ENCODE measurements at regions not wholly inside any gene's neighbourhood (a gene's known extent, or its start where the extent isn't known, plus 50 kb on each side); places are given as distances from the start of the nearest gene placed in this dataset.

GRCh38 chr2:215527736-215528135 lies 91.9 kb upstream of the FN1 start:
- Mint-ChIP-seq H3K27me3 (ENCODE audit: low read depth) (no peaks in the 10 kb centered on the region), H3K4me1 (no peaks in the 10 kb centered on the region), H3K27ac (no peak overlapping the region), H3K36me3 (0 out of 2 replicates have a peak, but pooled peaks cover 5% of the 10 kb centered on the region), H3K4me3 (no peak overlapping the region), H3K9me3 (peaks cover 12% of the 10 kb centered on the region)
- ATAC-seq = no peak
- CTCF ChIA-PET = no interaction called here
- POLR2A ChIA-PET = no interaction called here
- no peak for DNase-seq (ENCODE audit: low spot score)
- TF ChIP-seq FOXP4 (CRISPR knock-in tag; IDR thresholded peaks at IDR 0.05) (no peak), ZNF396 (CRISPR knock-in tag; IDR thresholded peaks at IDR 0.05; ENCODE audit: borderline replicate concordance) (no peak)

- ATAC-seq = no peak
- CTCF ChIA-PET = no interaction called here
- no peaks in the 10 kb centered on the region for H3K36me3 Mint-ChIP-seq
- H3K9me3 Mint-ChIP-seq = 0 out of 2 replicates have a peak, but pooled peaks cover 7% of the 10 kb centered on the region
- no peak overlapping the region for H3K4me3 Mint-ChIP-seq
- no peak for DNase-seq (ENCODE audit: low spot score)
- no peak overlapping the region for H3K27ac Mint-ChIP-seq
- POLR2A ChIA-PET = no interaction called here
- H3K4me1 Mint-ChIP-seq = no peaks in the 10 kb centered on the region
- H3K27me3 Mint-ChIP-seq (ENCODE audit: low read depth) = no peaks in the 10 kb centered on the region
- no peak for TF ChIP-seq MYBL2 (CRISPR knock-in tag; IDR thresholded peaks at IDR 0.05)
- TF ChIP-seq, protein P1, sequence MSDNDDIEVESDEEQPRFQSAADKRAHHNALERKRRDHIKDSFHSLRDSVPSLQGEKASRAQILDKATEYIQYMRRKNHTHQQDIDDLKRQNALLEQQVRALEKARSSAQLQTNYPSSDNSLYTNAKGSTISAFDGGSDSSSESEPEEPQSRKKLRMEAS (CRISPR knock-in tag; IDR thresholded peaks at IDR 0.05) = no peak
- TF ChIP-seq, protein P2, sequence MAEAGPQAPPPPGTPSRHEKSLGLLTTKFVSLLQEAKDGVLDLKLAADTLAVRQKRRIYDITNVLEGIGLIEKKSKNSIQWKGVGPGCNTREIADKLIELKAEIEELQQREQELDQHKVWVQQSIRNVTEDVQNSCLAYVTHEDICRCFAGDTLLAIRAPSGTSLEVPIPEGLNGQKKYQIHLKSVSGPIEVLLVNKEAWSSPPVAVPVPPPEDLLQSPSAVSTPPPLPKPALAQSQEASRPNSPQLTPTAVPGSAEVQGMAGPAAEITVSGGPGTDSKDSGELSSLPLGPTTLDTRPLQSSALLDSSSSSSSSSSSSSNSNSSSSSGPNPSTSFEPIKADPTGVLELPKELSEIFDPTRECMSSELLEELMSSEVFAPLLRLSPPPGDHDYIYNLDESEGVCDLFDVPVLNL (CRISPR knock-in tag; IDR thresholded peaks at IDR 0.05; ENCODE audit: borderline replicate concordance, low read depth) = no peak
- TF ChIP-seq, protein P3, sequence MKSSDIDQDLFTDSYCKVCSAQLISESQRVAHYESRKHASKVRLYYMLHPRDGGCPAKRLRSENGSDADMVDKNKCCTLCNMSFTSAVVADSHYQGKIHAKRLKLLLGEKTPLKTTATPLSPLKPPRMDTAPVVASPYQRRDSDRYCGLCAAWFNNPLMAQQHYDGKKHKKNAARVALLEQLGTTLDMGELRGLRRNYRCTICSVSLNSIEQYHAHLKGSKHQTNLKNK (CRISPR knock-in tag; IDR thresholded peaks at IDR 0.05) = no peak
- TF ChIP-seq, protein P4, sequence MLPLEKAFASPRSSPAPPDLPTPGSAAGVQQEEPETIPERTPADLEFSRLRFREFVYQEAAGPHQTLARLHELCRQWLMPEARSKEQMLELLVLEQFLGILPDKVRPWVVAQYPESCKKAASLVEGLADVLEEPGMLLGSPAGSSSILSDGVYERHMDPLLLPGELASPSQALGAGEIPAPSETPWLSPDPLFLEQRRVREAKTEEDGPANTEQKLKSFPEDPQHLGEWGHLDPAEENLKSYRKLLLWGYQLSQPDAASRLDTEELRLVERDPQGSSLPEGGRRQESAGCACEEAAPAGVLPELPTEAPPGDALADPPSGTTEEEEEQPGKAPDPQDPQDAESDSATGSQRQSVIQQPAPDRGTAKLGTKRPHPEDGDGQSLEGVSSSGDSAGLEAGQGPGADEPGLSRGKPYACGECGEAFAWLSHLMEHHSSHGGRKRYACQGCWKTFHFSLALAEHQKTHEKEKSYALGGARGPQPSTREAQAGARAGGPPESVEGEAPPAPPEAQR (CRISPR knock-in tag; IDR thresholded peaks at IDR 0.05) = no peak
- no peak for TF ChIP-seq ZNF263 (CRISPR knock-in tag; IDR thresholded peaks at IDR 0.05; ENCODE audit: low read depth)
- no peak for TF ChIP-seq FOXJ3 (CRISPR knock-in tag; IDR thresholded peaks at IDR 0.05; ENCODE audit: borderline replicate concordance)
- no peak for TF ChIP-seq IRF2 (CRISPR knock-in tag; IDR thresholded peaks at IDR 0.05; ENCODE audit: borderline replicate concordance, low read depth)
- TF ChIP-seq, protein P5, sequence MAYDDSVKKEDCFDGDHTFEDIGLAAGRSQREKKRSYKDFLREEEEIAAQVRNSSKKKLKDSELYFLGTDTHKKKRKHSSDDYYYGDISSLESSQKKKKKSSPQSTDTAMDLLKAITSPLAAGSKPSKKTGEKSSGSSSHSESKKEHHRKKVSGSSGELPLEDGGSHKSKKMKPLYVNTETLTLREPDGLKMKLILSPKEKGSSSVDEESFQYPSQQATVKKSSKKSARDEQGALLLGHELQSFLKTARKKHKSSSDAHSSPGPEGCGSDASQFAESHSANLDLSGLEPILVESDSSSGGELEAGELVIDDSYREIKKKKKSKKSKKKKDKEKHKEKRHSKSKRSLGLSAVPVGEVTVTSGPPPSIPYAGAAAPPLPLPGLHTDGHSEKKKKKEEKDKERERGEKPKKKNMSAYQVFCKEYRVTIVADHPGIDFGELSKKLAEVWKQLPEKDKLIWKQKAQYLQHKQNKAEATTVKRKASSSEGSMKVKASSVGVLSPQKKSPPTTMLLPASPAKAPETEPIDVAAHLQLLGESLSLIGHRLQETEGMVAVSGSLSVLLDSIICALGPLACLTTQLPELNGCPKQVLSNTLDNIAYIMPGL (CRISPR knock-in tag; IDR thresholded peaks at IDR 0.05) = no peak
- TF ChIP-seq CBFB (CRISPR knock-in tag; IDR thresholded peaks at IDR 0.05; ENCODE audit: low read depth) = no peak
- TF ChIP-seq TEAD4 (CRISPR knock-in tag; IDR thresholded peaks at IDR 0.05) = no peak
- no peak for TF ChIP-seq USF2 (CRISPR knock-in tag; IDR thresholded peaks at IDR 0.05)
Measured at GRCh38 chr2:215526341-215526740, 90.5 kb upstream of the FN1 start.

DNA sequence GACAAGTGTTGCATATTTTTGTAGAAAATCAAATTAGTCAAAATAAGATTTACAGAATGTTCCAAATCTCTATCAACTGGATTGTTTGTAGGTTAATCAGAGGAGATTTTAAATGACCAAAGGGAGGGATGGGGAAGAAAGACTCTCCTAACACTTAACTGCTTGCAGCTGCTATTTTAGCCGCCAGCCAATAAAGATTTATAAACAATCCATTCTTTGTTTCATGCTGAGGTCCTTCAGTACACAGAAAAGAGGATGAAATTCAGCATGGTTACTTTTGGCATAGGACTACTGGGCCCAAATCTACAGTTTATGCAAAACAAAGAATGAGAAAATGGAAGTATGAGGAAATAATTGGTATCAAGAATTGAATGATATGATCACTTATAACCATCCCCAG lies 86.4 kb upstream of the FN1 start:
- CTCF ChIA-PET = interaction anchor here (1.0 kb wide), 1 partner anchor 67 kb away, joined by 3 read pairs; no protein-coding TSS in a partner anchor

More for the DNA sequence above, 86.4 kb upstream of the FN1 start:
- ATAC-seq = no peak
- Mint-ChIP-seq H3K4me3 (no peak overlapping the region), H3K27ac (no peak overlapping the region), H3K27me3 (ENCODE audit: low read depth) (no peaks in the 10 kb centered on the region), H3K4me1 (no peaks in the 10 kb centered on the region), H3K36me3 (no peaks in the 10 kb centered on the region), H3K9me3 (0 out of 2 replicates have a peak, but pooled peaks cover 7% of the 10 kb centered on the region)
- no peak for DNase-seq (ENCODE audit: low spot score)
- POLR2A ChIA-PET = no interaction called here
- TF ChIP-seq, protein P6, sequence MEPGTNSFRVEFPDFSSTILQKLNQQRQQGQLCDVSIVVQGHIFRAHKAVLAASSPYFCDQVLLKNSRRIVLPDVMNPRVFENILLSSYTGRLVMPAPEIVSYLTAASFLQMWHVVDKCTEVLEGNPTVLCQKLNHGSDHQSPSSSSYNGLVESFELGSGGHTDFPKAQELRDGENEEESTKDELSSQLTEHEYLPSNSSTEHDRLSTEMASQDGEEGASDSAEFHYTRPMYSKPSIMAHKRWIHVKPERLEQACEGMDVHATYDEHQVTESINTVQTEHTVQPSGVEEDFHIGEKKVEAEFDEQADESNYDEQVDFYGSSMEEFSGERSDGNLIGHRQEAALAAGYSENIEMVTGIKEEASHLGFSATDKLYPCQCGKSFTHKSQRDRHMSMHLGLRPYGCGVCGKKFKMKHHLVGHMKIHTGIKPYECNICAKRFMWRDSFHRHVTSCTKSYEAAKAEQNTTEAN (CRISPR knock-in tag; IDR thresholded peaks at IDR 0.05) = no peak
- TF ChIP-seq PREB (CRISPR knock-in tag; IDR thresholded peaks at IDR 0.05; ENCODE audit: borderline replicate concordance) = no peak
- TF ChIP-seq CREB1 (CRISPR knock-in tag; IDR thresholded peaks at IDR 0.05) = no peak
- no peak for TF ChIP-seq ZNF317 (CRISPR knock-in tag; IDR thresholded peaks at IDR 0.05; ENCODE audit: borderline replicate concordance, low read depth)
